GM21825 (cell line): ENCODE measurements at regions not wholly inside any gene's neighbourhood (a gene's known extent, or its start where the extent isn't known, plus 50 kb on each side); places are given as distances from the start of the nearest gene placed in this dataset.

Source experiments
- ATAC-seq: cut with Tn5 transposase; IDR thresholded peaks from one replicate; pipeline ENCODE4 v1.9.1; 2021; ENCODE audit warnings: mild to moderate bottlenecking, moderate library complexity; ENCODE audit not compliant: unreplicated experiment

GRCh38 chr14:34069854-34070582, 119.1 kb upstream of the EGLN3 start:
- no peak for ATAC-seq

GRCh38 chr14:34067587-34067986, 116.7 kb upstream of the EGLN3 start:
- ATAC-seq = no peak

DNA sequence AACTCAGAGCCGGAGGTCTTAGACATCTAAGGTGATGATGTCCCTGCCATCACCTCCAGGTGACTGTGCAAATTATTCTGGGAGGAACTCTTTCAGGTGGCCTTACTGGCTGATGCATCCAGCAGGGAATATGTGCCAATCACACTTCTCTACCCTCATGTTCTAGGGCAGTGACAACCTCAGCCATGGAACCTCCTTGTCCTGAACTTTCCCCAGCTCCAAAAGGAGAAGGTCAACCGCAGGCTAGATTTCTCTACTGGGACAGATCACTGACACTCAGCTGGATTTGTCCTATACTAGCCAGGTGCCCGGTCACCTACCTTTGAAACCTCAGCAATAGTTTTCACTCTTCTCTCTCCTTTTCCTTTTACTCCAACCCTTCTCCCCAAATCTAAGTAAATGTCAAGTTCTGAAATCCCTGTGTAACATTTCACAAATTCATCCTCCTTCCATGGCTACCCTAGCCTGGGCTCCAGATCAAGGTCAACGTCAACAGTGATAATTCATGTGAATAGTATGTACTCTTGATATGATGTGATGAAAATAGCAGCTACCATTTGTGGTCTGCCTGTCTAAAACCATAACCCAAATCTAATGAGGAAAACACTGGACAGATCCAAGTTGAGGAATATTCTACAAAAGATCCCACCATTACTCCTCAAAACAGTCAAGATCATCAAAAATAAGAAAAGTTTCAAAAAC, 115.0 kb upstream of the EGLN3 start:
- ATAC-seq = no peak

DNA sequence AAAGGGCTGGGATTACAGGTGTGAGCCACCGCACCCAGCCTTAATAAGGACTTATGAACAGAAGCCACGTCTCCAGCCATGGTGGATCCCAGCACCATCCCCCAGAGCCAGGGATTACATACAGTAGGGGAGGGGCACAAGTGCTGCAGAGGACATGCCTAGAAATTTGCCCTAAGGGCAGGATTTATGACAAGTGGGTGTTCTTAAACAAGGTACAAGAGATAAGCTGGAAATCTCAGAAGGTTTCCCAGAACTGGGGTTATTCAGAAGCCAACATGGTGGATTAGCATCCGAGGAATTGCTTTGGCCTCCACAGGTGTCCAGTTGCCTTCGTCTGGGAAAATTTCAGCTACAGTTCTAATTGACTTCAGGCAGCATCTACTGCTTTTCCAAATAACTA, 114.4 kb upstream of the EGLN3 start:
- no peak for ATAC-seq

DNA sequence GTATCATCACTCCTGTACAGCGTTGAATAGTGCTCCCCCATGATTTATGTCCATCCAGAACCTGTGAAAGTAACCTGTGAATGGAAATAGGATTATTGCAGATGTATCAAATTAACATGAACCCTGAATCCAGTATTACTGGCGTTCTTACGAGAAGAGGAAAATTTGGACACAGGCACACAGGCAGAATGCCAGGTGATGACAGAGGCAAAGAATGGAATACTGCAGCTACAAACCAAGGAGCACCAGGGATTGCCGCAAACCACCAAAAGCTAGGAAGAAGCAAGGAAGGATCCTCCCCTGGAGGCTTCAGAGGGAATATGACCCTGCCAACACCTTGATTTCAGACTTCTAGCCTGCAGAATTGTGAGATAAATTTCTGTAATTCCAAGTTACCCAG, 113.5 kb upstream of the EGLN3 start:
- no peak for ATAC-seq

GRCh38 chr14:34063470-34064164, 112.7 kb upstream of the EGLN3 start:
- no peak for ATAC-seq

DNA sequence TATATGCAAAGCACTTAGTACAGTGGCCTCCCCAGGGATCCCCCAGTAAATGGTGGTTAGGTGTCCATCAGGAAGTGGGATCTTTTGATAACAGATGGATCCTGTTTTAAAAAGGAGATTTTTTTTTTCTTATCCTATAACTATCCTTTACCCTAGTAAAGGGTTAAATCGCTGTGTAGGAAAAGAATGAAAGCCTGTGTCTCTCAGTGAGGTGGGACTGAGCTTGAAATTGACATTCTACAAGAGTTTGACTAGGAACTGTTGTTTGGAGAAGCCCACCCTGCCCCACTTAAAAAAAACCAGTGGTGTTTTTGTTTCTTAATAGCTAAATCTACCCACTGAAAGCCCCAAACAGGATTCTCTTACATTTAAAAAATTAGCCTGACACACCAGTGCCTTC, 112.2 kb upstream of the EGLN3 start:
- no peak for ATAC-seq

DNA sequence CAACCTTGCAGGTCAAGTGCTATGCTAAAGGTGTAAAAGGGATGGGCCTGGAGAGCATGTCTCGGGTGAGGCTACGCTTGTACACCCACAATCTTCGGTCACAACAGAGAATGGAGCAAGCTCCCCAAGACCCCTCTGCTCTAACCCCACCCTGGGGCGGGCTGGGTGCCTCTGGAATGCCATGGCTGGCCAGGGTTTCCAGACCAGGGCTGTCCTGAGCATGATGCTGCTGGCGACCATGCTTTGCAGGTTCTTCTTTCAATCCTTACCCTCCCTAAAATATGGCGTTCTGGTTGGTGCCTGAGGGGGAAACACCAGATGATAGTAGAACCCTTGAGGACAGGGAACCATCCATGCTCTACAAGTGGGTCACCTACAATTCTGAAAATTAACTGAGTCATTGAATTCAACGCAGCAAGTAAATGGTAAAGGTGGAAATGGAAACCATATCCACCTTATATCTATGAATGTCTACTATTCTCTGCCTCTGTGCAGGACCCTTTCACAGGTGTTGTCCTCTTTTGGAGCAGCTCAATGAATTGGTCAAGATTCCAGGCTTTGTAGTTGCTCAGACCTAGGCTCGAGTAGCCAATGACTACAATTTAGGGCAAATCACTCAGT, 111.6 kb upstream of the EGLN3 start:
- no peak for ATAC-seq

DNA sequence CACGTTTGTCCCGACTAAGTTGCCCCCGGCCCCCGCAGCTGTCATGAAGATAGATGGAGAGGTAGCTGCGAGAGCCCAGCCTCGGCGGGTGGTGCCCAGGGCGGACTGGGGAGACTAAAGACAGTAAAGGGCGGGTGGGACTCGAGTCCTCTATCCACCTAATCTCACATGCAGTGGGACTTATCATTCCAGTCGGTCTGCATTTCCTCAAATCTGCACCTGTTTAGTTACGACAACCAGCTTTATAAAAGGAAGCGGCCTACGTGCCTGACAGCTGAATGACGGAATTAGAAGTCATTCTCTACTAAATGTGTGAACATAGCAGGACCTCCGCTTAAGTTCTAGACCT, 109.8 kb upstream of the EGLN3 start:
- peak; percentile 5 for ATAC-seq

DNA sequence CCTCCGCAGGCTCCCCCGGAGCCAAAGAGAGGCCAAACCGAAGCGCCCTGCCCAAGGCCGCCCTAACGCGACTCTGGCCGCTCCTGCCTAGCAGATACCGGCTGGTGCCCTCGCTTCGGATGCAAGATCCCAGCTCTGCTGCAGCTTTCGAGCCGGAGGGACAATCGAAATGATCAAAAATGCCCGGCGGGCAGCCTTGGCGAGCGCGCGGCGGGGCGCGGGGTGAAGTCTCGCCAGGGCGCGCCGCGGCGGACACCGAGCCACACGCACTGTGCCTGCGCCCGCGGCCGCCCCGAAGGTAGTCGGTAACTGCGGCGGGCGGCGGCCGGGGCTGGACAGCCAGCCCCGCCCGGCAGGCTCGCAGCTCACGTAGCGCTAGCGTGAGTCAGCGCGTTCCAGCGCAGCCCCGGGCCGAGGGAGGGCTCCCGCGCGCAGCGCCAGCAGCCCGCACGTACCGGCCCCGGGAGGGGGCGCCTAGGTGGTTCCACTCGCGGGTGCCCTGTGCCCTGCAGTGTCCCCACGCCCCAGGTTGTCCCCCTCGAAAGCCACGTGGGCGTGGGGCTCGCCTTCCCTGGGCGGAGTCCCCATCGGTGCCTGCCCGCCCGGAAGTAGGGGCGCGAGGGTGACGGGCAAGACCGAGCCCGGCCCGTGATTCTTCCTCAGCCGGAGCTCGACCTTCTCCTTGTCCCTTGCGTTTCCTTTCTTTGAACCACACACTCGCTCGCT, 109.2 kb upstream of the EGLN3 start:
- ATAC-seq = peak; percentile 76

DNA sequence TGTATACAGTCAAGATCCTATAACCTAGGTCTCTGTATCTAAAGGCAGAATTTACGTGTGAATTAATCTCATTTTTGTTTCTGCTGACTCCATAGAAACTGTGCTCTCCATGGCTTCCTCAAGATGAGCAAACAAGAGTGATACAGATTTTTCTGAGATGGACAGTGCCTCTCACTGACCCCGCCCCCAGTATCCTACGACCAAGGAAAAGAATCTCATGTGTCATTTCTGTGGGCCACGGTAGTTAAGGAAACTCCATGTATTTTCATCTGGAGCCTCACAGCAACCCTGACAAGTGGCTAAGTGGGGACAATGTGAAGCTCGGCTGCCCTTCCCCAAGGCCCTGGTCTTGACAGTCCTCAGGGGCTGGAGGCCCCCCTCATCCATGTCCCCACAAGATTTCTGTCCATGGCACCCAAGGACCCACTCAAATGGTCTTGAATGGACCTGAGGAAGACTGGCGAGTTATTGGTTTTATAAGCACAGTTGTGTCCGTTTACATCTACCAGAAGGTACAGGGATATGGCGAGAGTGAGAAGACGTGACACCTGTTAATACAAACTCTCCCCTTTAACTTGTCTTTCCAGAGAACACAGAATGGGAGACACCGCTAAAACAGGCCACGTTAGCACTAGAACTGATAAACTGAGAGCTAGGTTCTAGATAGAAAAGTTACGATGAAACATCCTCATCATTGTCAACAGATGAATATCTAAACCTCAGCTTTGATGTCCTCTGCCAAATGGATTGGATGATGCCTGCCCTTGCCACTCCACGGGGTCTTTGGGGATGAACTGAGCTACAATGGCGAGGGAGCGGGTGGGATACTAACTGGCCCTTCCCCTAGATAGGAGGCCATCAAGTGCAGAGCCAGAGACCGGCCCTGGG, 108.4 kb upstream of the EGLN3 start:
- no peak for ATAC-seq

DNA sequence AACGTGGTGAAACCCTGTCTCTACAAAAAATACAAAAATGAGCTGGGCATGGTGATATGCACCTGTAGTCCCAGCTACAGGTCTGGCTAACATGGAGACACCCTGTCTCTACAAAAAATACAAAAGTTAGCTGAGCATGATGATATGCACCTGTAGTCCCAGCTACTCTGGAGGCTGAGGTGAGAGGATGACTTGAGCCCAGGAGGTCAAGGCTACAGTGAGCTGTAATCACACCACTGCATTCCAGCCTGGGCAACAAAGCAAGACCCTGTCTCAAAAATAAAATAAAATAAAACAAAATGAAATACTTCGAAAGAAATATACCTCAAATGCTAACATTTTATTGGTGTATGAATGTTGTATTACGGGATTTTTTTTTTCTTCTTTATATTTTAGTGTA, 107.6 kb upstream of the EGLN3 start:
- no peak for ATAC-seq

GRCh38 chr14:34056046-34056445, 105.2 kb upstream of the EGLN3 start:
- no peak for ATAC-seq

DNA sequence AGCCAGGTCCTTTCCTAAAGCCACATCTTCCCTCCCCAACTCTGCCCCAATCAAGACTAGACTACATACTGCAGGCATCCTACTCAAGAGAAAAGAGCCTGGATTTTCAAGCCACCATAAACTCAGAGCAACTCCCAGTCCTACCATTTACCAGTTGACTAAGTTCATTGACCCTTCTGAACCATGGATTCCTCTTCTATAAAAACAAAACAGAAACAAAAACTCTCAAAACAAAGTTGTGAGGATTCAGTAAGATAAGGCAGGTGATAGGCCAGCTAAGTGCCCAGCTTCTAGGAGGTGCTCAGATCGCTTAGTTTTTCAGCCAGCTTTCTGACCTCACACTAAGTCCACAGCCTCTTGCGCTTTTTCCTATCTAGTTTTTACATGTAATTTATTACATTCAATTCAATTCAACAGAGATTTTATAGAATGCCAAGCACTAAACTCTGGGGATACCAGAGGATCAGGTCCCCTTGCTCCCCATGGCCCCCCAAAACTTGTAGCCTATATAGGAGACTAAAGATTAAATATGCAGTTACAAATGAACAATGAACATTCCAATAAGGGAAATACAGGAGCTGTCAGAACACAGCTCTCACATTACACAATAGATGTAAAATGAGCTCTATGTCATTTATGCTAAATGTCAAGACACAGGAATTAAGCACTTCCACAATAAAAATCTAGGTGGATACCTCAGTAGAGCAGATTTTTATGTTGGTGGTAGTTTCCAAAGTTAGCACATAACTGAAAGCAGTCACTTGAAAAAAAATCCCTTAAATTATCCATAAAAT, 104.5 kb upstream of the EGLN3 start:
- ATAC-seq = no peak

GRCh38 chr14:34053666-34054065, 102.8 kb upstream of the EGLN3 start:
- ATAC-seq = no peak

- ATAC-seq = no peak
Observed at GRCh38 chr14:34052658-34053014, 101.8 kb upstream of the EGLN3 start.

DNA sequence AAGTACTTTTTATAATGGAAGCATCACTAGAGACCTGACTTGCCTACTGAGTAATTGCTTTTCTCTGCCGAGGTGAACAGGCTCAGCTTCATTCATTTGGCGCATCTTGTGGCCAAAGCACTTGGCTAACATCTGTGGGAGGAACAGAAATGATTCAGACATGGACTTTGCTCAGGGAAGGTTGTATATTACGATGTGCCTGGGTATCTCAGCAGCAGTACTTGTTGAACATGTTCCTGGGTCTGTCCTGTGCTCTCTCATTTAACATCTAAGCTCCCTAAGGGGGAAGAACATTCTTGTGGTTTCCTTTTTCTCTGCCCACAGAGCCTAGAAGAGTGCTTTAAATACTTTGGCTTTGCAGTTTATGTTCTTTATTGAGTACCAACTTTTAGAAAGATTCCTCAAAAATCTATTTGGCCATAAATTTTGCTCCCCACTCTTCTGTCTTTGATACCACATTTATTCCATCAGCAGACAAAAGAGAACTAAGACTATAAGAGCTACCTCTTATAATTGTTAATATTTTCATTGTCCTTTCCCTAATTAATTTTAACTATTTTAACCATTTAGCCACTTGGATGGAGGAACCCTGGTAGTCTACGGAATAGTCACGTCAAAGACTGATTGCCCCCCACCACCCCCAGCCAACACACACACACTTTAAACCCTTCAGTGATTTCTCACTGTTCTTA, 101.2 kb upstream of the EGLN3 start:
- peak; percentile 55 for ATAC-seq

DNA sequence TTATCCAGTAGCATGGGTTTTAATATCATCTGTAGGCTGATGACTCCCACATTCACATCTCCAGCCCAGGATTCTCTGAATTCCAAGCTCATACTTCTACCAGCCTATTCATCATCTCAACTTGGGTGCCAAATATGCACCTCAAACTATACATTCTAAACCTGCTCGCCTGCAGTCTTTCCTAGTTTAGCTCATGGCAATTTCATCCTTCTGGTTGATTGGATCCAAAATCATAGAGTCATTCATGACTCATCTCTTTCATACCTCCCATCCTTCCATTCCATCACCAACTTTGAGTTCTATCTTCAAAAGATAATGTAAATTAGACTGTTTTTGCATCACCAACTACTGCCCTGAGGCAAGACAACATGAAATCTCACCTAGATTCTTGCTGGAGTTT, 99.7 kb upstream of the EGLN3 start:
- ATAC-seq = no peak

DNA sequence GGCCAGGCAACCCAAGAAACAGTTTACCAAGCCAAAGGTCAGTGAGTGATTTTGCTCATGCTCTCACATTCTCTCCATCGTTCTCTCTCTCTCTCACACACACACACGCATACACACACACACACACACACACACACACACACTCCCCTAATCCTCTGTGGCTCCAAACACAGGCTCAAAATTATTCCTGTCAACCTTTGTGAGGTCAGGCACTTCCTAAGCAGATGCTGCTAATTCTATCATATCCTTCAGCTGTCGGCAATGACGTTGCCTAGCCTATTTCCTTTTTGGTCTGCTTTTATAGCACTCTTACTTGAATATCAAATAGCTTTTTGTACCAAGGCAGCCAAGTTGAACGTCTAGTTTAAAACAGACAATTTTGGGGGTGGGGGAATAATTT, 98.9 kb upstream of the EGLN3 start:
- ATAC-seq = no peak
